HG03045 (cell line): ENCODE measurements at regions not wholly inside any gene's neighbourhood (a gene's known extent, or its start where the extent isn't known, plus 50 kb on each side); places are given as distances from the start of the nearest gene placed in this dataset.
"Not testable (repeated sequence)": the region's sequence is repeated elsewhere in the genome, so short reads cannot be mapped to it uniquely, and the experiment has no call there.

ENCODE experiments used
- ATAC-seq: cut with Tn5 transposase; IDR thresholded peaks from one replicate; pipeline ENCODE4 v1.9.1; 2021; ENCODE audit warnings: mild to moderate bottlenecking, moderate library complexity; ENCODE audit not compliant: unreplicated experiment

DNA sequence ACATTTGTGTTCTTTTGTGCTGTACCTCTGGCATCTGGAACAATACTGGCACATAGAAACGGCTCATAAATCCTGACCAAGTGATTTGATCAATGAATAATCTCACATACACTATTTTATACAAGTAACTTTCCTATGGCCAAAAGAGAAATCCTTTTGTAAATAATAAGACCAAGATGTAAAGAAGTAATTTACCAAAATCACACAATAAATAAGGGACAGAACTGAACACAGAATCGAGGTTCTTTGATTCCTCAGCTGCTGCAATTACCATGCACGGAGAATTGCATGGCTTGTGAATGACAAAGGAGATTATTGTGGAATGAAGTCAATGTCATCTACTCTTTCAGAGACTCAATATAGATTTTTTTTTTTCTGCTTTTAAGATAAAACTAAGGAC lies 576.8 kb upstream of the SMIM31 start:
- no peak for ATAC-seq

DNA sequence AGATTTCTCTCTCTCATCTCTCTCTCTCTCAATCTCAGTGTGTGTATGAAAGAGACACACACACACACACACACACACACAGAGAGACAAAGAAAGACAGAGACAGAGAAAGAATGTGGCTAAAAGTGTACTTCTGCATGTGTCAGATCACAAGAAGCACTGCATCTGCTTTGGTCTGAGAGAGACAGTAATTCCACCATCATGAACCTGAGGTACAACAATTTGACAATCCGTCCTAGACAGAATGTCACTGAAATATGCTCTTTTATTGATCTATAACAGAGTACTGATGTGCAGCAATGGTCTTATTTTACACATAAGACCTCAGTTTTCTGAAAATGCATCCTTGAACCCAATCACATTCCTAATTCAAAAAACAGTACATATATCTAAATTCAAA lies 576.2 kb upstream of the SMIM31 start:
- no peak for ATAC-seq

DNA sequence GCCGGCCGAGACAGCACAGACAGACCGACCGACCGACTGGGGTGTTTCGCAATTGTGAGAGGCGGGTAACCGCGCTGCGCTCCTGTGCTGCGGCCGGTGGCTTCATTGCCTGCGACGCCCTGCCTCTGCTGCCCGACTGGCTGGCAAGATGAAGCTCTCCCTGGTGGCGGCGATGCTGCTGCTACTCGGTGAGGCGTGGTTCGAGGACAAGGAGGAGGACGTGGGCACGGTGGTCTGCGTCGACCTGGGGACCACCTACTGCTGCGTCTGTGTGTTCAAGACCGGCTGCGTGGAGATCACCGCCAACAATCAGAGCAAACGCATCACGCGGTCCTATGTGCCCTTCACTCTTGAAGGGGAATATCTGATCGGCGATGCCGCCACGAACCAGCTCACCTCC lies 565.7 kb upstream of the SMIM31 start:
- ATAC-seq = no peak

DNA sequence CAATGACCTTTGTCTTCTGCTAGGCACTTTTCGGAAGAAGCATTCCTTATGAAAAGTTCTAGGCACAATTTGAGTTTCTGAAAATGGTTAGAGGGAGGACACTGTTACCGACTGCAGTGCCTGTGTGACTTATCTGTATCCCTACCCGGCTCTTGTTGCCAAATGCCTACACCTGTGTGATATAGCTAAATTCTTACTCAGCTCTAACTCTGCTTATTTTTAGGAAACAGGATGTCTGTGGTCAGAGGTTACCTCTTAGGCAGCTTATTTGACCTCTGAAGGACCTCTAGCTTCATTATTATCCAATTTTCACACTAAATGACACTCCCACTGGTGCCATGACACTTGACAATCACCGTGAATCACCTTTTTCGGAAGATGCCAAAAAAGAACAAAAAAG lies 561.1 kb upstream of the SMIM31 start:
- no peak for ATAC-seq

DNA sequence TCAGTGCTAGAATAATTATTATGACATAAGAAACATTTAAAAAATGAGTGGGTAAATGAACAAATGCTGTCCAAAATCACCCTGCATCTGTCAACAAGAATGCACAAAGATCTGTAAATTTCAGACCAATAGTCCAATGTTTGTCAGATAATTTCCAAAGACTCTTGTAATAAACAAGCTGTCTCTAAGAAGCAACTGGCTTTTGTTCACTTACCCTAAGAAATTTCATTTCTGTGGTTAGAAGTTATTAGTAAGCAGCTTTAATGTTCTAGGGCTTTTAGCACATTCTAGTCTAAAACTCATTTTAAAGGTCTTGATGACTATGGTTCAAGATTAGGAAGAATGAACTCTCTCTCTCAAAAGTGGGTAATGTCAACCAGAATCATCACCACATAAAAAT lies 560.3 kb upstream of the SMIM31 start:
- no peak for ATAC-seq

DNA sequence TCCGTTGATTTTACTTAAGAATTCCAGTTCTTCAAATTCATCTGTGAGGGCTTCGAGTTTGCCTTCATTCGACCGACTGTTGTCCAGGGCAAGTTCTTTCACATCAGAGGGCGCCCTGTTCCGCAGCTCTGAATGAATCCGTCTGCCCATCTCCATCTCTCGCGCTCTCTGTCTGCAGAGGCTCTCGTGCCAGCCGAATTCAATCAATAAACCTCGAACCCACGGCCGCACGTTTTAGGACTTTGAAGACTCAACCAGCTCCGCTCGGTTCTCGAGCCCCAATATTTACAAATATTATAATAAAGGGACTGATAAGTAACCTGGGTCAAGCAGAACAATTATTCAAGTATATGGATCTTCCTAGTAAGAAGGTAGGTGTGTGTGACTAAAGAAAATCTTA lies 556.4 kb upstream of the SMIM31 start:
- ATAC-seq = no peak

DNA sequence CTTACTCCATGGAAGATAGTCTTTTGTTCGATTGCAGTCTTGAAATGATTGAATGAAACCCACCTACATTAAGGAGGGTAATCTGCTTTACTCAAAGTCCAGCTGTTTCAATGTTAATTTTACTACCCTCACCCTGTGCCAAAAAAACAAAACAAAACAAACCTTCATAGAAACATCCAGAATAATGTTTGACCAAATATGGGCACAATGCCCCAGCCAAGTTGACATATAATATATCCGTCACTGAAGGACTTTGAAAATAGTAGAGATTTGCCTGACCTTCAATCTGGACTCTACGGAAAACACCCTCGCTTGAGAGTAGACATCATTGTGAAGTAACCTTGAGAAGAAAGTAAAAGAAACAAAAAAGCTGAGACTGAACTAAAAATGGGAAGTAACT lies 550.5 kb upstream of the SMIM31 start:
- ATAC-seq = no peak

DNA sequence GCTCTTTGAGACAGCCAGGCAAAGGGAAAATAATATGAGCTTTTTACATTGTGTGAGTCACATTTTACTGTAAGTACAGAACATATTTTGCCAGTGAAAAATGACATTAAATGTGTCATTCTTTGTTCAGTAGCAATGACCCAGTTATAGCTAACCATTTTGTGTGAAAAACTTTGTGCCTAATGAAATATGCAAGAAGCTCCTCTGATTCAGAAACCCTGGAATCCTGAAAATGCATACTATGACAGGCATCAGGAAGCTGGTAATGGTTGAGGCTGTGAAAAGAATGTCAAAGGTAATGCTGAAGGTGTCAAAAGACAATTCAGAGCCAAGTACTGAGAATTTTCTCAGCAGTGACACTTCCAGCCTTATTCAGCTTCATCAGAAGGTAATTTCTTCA lies 549.5 kb upstream of the SMIM31 start:
- no peak for ATAC-seq

DNA sequence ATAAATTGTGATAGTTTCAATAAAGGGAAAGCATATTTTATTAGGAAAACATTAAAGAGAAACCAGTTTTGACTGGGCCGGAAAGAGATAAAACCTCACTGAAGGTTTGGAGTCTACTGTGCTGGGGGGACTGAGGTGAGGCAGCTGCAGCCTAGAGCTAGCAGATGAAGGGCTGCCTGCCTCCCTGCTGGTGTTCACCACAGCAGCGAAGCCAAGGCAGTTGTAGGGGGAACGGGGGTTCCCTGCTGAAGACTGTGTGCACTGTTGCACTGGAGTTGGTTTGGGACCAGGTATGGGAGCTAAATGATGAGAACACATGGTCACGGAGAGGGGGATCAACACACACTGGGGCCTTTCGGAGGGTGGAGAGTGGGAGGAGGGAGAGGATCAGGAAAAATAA lies 546.5 kb upstream of the SMIM31 start:
- ATAC-seq = no peak

DNA sequence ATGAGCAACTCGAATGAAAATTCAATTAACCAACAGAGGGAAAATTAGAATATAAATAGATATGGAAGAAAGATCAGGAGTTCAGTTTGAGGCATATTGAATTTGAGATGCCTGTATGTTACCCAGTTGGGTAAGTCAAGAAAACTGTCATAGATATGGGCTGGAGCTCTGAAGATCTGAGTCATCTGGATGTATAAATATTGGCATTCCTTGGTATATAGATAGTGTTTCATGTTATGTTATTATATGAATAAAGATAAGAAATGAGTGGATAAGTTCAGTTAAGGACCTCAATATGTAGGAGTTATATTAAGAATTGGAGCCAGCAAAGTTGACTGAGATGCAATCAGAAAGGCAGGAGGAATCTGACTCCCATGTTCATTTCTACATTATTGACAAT lies 543.6 kb upstream of the SMIM31 start:
- no peak for ATAC-seq

DNA sequence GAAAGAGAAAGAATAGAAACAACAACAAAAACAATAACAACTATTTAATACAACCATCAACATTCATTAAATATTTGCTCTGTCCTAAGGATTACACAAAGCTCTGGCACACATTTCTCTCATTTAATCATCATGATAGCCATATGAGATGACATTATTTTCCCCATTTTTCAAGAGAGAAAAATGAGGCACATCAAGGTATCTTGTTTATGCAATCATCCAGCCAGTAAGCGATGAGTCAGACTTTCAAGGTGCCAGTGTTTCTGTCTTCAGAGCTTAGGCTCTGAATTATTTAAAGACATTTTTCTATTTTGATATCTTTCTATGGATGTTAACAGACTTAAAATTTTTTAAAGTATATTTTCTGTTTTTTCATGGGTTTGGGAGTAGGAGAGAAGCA lies 541.8 kb upstream of the SMIM31 start:
- ATAC-seq = no peak

DNA sequence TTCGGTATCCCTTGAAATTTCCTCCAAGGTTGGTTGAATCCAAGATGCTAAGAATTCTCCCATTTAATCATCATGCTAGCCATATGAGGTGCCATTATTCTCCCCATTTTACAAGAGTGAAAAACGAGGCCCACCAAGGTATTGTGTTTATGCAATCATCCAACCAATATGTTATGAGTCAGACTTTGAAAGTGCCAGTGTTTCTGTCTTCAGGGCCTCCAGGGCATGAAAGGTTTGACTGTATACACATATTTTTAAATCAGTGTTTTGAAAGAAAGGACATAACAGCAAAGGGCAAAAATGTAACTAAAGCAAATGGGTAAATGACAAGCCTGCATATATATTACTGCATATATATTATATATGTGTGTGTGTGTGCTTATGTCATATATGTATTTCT lies 541.2 kb upstream of the SMIM31 start:
- ATAC-seq = no peak

DNA sequence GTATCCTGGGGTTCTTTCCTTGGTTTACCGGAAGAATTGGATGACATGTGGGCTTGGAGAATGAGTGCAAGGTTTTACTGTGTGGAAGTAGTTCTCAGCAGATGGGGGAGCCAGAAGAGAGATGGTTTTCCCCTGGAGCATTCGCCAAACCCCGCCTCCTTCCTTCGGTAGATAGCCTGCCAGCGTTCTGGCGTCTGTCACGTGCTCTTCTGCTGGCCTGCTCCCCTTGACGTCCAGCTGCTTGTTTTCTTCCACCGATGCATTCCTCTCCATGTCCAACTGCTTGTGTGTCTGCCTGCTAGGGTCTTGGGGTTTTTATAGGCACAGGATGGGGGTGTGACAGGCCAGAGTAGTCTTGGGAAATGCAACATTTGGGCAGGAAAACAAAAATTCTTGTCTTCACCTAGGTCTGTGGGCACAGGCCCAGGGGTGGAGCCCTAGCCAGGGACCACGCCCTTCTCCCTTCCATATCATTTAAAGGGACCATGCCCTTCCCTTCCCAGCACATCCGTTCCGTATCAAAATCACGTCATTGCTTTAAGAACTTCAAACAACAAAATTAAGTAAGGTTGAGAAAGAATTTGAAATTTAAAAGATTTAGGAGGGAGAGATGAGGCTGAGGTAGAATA lies 538.7 kb upstream of the SMIM31 start:
- ATAC-seq = no peak

DNA sequence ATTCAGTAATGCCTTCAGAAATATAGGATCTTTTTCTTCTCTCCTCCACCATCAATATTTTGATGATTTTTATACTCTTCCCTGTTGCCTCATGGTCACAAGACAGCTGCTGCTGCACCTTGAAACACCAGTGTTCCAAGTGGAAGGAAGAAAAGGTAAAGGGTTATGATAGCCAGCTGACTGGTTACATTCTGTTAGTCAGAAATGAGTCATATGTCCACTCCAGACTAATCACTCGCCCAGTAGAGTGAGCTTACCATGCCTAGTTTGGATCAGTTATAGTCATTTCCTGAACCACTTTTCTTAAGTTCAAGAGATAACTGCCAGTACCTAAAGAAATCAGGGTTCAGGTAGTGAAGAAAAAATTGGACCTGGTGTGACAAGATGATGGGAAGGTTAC lies 532.3 kb upstream of the SMIM31 start:
- no peak for ATAC-seq

DNA sequence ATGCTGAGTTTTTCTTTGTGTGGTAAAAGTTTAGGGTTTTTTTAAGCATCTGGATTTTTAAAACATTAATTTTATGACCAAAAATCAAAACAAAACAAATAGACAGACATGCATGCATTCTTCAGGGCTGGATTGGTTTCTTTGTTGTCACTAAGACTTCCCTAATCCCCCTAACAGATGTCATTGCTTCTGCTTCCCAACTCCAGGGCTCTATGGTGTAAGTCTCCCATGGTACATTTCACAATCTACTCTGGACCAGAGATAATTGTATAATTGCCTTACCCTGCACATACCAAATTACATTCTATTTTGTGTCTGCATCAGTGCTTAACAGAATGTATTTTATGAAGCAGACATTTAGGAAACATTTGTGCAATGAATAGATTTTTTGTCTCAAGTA lies 529.1 kb upstream of the SMIM31 start:
- no peak for ATAC-seq

DNA sequence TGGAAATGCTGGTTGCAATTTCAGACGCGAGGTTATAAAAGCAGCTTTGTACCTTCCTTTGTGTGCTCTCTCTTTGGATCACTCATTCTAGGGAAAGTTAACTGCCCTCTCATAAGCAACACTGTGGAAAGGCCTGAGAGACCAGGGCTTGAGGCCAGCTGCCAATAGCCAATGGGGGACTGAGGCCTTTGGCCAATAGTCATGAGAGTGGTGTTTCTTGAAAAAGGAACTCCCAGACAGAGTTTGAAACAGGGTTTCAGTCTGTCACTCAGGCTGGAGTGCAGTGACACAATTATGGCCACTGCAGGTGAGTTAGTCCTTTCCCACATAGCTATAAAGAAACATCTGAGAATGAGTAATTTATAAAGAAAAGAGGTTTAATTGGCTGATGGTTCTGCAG lies 524.7 kb upstream of the SMIM31 start:
- no peak for ATAC-seq

DNA sequence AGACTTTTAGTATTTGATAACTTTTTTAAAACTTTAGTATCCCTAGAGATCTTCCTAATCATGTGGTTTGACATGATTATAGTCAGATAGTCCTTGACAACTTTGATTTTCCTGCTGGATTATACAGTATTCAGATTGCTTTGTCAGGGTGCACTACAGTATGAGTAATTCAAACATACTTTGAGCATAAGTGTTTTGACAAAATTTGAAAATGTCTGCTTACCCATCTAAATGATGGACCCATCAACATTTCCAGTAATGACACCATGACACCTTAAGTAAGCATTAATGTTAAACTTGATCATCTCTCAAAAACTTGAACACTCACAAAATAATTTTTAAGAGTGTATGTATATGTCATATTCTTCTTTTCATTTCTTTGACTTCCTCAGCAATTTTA lies 514.5 kb upstream of the SMIM31 start:
- ATAC-seq = no peak

DNA sequence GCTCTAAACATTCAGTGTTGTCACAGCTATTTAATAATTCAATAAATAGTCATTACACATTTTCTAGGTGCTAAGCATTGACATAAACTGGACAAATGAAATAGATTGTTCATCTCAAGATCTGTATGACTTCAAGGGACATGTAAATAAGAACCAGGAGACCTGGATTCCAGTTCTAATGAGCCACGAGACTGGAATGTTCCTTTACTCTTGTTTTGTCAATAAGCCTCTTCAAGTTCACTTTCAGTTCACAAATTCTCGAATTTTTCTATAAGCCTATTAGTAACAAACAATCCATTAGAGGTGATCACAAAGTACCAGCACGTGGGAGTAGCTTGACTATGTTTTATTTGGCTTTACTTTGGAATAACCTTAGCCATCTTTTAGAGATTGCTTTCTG lies 514.0 kb upstream of the SMIM31 start:
- no peak for ATAC-seq

DNA sequence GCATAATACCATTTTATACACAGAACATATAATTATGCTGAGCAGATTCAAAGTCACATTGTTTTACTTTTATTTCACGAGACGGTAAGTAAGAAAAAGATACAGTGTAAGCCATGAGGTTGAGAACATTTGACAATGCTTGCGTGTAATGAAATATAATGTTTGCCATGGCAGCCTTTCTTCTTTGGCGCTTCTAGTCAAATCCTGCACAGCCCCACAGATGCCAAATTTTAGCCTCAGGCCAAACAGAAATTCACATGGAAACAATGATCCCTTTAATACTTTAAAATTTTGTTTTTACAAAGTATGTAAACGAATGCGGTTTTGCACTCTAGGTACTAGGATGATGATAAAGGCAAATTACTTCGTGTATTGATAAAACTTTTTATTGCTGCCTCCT lies 502.7 kb upstream of the SMIM31 start:
- no peak for ATAC-seq

DNA sequence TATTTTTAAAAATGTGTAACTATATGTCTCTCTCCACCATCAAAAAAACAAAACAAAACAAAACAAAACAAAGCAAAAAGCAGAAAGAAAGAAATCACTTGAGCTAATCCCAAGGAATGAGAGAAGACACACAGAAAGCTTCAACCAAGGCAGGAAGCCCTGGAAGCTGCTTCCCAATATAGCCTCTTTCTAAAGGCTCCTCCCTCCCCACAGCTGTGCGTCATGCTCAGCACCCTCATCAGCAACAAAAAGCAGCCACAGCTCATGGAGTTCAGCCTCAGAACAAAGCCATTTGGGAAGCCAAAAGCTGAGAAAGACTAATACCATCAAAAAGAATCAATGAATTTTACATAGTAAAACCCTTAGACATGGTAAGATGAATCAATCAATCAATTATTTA lies 501.6 kb upstream of the SMIM31 start:
- ATAC-seq = no peak

DNA sequence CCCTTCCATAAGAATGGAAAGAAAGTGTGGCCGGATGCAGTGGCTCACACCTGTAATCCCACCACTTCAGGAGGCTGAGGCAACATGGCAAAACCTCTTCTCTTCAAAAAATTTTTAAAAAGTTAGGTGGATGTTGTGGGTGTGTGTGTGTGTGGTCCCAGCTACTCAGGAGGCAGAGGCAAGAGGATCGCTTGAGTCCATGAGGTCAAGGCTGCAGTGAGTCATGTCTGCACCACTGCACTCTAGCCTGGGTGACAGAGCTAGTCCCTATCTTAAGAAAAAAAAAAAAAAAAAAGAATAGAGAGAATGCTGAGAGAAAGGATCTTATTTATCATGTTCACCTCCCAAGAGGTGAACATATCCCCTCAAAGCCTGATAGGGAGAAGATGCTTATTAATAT lies 492.1 kb upstream of the SMIM31 start:
- no peak for ATAC-seq

DNA sequence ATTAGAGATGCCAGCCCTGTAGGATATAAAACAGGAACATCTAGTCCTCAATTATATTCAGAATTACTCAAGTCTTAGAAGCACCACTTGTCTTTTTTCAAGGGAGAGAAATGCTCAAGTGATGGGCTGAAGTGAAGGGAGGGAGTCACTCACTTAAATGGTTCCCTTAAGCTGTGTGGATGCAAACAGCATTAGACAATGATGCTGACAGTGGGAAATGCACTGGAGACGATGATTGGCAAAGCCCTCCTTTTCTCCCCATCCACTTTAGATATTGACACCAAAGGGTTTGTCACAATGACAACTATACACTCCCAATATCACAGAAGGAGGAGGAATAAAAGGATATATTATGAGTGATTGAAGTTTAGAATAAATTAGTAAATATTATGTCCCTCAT lies 491.4 kb upstream of the SMIM31 start:
- ATAC-seq = not testable (repeated sequence)

DNA sequence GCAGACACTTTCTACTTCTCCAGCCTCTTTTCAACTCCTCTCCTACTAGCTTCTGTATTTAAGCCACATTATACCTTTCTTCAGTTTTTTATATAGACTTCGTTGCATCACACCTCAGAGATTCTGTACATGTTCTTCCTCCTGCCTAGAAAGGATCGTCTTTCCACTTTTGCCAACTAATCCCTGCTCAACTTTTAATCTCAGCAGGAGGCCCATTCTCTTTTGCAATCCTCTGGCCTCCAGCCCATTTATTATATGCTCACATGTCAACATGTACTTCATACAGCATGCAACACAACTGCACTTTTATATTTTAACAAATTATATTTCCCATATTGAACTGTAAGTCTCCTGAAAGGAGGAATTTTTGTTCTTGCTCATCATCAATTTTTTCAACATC lies 476.5 kb upstream of the SMIM31 start:
- not testable (repeated sequence) for ATAC-seq

DNA sequence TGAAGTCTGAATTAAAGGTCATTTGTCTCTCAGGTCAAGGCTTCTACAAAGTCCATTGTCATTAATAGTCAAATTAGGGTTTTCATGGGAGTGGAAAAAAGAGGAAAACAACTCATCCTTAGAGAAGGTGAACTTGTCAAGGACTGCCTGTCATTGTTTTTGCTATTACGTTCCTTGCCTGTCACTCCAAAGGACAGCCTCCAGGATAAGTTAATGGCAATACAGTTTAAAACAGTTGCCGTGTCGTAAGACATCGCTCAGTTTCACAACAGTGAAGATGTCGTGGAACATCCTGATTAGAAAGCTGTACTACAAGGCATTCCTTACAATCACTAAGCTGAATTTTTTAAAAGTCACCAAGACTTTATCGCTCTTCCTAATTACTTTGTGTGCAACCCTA lies 466.8 kb upstream of the SMIM31 start:
- no peak for ATAC-seq
